NCI-H524 treated with DMSO at 0.1 percent for 48 hours (cell line): ENCODE measurements at regions not wholly inside any gene's neighbourhood (a gene's known extent, or its start where the extent isn't known, plus 50 kb on each side); places are given as distances from the start of the nearest gene placed in this dataset.
"Not testable (repeated sequence)": the region's sequence is repeated elsewhere in the genome, so short reads cannot be mapped to it uniquely, and the experiment has no call there.

Experiments
- DNase-seq: peaks from one replicate; lab custom pipeline; 2025; lab: John Stamatoyannopoulos, UW

DNA sequence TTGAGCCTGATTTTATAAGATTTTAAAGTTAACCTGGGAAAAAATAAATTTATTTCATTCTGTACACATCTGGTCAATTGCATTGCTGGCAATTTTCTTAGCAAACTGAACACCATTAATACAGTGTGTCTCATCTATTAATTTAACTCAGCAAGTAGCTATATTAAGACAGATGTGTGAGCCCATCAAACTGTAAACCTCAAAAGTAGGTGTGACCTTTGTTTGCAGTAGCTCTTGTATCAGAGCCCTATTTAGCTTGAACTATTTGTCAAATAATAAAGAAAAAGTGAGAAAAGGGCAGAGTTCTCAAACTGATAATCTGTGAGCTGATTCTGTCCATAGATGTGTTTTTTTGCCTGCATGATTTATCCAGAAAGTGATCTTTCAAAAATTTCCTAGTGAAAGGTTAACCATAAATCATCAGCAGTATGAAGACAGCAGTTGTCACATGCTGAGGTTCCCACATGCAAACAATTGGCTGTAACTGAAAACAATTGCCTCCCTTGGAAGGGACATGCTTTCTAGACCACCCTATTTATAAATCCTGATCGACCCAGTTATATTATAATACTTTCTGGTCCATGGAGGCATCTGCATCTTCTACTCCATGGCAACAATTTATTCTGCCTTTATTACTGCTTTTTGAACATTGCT, 646.5 kb downstream of the NSUN3 start:
- DNase-seq = no peak

DNA sequence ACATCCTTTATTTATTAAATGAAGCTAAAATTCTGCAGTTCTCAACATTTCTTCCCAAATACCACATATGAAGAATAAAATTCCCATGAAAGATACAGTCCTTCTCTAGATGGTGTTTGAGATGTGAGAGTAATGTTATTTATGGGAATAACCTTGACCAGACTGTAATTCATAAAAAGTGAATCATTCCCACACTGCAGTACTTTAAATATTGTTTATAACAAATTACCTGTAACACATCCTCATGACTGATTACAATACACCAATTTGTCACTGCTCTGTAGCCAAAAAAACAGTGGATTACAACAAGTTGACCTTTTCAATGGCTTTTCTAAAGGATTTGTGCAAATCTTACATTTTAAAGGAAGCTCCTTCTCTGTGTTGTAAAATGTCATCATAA, 651.3 kb downstream of the NSUN3 start:
- DNase-seq = no peak

DNA sequence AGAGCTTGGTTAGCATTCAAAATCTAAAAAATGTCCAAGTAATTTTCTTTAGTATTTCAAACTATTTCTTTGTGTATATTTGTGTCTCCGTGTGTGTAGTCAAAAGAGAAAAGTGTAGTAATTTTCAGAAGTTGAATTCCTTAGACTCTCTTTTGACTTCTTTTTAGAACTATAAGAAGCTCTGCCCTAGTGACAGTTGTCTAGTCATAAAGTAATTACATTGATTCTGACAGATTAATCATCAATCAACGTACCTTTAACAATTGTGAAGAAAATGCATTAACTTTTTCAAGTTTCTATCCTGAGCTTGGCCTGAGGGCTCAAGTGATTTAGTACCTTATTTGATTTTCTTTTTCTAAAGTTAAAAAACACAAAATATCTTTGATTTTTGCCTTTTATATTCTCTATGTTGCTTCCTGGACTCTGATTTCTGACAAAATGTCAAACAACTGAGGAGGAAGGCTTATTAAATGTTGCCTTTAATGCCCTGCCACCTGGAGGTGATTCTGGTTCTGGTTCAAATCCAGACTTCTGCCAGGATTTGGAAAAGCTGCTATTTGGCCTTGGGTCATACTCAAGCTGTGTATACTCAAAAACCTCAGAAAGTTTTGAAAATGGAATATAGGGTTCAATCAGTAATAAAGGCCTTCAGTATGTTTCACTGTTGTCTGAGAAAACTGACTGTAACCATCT, 653.6 kb downstream of the NSUN3 start:
- no peak for DNase-seq

DNA sequence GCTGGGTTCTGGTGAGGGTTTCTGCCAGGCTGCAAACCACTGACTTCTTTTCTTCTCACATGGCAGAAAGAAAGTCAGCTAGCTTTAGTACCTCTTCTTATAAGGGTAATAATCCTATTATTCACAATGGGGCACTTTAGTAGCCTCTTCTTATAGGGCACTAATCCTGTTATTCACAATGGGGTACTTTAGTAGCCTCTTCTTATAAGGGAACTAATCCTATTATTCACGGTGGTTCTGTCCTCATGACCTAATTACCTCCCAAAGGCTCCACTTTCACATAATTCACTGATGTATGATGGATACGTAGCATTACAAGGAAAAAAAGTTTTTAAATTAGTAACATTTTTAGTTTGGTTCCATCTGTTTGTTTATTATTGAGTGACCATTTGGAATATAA, 671.3 kb downstream of the NSUN3 start:
- peak; percentile 97 for DNase-seq

DNA sequence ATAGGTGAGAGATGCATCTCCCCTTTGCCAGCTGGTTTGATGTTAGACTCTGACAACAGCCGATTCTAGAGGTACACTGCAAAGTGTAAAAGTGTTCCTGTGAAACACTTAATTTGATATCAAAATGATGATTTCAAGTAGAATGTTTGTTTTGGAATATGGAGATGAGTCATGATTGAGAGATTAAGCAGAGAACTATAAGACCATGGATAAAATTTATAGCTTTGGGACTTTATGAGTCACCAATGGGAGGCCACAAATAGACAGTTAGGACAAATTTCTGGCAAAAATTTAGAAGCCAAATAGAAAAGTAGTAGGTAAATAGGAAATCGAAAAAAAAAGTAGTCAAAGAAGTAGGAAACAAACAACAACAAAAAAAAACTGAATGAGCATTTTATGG, 672.5 kb downstream of the NSUN3 start:
- no peak for DNase-seq

DNA sequence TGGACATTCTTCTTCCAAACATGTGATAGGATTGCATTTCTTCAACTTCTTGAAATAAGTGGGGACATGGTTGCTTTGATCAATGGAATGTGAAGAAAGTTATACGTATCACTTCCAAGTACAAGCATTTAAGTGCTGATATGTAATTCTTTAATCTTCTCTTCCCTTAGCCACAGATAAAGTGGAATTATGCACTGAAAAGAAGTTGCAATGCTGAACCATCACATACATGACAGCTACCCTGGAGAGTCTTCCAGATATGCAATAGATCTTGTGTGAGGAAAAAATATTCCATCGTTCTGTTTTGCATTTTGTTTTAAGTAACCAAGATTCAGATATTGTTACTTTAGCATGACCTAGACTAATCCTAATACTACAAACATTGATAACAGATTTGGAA, 674.3 kb downstream of the NSUN3 start:
- no peak for DNase-seq

DNA sequence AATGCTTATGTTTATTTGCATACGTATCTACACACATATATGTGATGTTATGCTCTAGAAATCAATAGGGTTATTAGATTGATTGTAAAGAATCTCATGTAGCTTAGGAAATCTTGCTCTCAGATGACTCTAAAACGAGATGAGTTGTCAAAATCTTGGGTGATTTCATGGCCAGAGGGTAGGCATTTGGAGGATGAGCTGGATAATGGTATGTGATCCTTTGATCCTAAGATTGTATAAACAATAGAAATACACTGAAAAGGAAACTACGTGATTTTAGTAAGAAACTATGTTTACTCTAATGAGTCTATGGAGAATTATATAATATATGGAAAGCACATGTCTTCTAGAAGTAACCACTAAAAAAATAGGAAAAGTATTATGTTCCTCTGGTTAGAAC, 676.6 kb downstream of the NSUN3 start:
- no peak for DNase-seq

DNA sequence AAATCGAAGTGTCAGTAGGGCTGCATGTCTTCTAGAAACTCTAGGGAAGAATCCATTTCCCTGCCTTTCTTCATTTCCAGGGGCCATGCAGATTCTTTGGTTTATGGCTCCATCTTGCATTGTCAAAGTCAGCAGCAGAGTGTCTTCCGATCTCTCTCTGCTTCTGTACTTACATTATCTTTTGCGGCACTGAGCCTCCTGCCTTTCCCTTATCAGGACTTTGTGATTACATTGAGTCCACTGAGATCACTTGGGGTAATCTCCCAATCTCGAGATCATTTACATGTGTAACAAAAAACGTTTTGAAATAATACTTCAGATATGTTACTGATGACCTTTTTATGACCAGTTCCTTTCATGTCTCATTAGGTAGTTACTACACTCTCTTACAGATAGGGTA, 695.9 kb downstream of the NSUN3 start:
- DNase-seq = no peak

DNA sequence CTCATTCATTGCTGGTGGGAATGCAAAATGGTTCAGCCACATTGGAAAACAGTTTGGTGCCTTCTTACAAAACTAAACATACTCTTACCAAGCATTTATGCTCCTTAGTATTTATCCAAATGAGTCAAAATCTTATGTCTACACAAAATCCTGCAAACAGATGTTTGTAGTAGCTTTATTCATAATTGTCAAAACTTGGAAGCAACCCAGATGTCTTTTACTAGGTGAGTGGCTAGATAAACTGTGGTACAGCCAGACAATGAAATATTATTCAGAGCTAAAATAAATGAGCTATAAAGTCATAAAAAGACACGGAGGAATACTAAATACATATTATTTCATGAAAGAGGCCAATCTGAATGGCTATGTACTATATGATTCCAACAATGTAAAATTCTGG, 709.5 kb downstream of the NSUN3 start:
- DNase-seq = no peak

DNA sequence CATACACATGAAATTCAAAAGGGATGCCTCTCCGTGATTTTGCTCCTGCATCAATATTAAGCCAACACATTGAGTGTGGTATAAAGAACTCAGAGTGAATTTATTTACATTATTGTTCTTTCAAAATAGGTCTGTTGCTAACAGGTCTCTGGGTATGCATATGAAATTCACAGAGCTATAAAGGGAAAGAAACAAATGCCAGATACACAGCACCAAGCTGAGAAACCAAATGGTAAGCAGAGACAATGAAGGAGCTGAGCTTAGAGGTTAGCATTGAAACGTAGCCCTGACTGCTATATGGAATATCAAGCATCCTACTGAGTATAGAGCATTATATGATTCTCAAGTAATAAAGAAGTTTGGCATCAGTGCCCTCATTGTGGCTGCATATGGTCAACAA, 712.9 kb downstream of the NSUN3 start:
- DNase-seq = no peak

DNA sequence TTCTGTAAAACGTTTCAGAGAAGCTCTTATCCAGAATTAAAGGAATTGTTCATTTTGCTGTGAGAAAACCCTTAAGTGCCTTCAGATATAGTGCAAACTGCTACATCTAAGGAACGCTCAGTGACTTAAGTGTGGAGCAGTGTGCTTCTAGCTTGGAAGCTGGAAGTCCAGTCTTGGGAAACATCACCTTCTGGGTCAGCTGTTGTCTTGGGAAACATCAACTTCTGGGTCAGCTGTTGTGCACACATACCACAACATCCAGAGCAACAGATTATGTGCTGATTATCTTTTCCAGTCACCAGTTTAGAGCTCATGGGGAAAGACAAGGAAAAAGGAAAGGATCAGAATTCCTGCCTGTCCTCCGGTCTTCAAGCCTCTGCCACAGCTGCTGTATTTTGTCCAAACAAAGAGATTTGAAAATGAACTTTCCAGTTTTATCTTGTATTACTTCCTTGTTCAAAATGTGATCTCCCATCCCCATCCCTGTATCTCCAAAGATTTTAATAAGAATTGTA, 713.6 kb downstream of the NSUN3 start:
- DNase-seq = no peak

DNA sequence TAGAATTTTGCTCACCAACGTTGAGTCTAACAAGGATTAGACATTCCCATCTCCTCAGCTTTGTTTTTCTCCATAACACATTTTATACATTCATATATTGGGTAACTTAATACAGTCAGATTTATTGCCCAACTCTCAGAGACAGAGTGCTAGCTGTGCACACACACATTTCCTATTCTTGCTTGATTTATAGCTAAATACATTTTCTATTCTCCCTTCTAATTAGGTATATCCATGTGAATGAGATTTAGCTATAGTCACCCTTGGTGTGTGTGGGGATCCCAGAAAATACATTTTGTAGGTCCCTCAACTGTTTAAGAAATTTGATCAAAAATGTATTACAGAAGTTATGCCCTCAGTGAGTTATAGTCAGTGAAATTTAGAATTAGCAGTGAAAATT, 715.4 kb downstream of the NSUN3 start:
- no peak for DNase-seq

DNA sequence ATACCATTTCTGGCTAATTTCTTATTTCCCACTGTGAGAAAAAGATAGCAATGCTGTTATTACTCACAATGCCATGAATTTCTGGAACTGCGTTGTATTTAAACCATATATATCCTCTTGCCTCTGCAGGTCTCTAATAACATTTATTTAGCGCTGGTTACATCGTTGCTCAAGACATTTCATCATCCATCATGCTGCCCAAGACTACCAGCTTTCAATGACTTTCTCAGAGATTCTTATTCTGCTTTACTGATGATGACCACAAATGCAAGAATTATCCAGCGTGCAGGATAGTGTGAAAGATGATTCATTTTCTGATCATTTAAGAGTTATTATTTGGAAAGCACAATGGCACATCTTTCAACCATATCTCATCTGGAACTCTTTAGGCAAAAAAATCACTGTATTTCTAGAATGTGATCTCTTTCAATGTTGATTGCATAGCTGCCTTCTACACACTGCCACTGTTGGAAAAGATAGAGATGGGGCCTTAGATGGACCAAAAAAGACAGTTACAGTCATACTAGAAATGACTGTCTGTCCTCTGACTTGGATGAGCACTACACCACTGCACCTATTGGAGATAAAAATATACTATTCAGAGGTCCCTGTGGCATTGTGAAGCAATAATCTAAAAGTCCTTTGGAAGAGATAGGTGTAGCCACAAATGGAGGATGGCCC, 716.1 kb downstream of the NSUN3 start:
- DNase-seq = no peak

DNA sequence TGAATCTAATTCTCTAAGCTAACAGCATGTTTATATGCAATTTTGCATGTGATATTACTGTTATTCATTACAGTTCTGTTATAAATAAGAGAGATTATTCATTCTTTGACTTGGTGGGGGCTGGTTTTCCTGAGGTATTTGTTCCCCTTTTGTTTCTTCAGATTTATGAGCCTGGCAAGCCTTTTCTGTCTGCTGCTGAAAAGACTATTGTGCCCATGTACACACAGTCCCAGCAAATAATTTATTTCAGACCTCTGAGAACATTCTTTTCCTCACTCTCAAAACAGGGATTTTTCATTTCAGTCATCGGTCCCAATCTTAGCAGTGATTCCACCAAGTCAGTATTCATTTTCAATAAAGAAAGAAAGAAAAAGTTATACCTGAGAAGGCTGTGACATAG, 716.8 kb downstream of the NSUN3 start:
- DNase-seq = no peak

DNA sequence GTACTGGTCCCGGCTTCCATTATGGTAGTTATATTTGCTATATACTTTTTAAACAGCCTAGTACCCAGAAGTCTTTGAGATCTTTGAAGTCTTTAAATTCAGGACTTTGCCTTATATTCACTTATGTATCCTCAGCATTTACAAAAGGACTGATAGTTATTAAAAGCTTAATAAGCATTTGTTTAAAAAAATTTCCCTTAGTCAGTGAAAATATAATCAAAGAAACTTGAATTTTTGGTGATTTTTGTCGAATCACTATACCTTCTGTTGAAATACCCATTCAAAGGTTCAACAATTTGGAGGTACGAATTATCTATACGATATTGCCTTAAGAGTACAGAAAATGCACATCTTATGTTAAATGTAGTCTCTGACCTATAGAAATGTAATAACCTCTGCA, 721.4 kb downstream of the NSUN3 start:
- DNase-seq = no peak

DNA sequence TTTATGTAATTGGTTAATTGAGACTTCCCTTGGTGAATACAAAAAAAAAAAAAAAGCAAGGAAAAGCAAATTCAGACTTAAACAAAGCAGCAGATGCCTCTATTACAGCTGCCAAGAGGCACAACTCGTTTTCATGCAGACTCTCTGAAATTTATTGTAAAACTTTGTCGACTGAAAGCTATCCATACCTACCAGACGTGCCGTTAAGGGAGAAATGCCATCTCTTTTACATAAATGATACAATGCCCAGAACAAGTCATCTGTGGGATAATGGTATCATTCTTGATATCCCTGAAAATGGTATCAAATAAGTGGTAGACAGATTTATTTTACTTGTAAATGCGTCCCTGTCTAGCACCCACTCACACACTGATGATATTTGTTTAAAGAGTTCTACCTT, 724.2 kb downstream of the NSUN3 start:
- DNase-seq = no peak

DNA sequence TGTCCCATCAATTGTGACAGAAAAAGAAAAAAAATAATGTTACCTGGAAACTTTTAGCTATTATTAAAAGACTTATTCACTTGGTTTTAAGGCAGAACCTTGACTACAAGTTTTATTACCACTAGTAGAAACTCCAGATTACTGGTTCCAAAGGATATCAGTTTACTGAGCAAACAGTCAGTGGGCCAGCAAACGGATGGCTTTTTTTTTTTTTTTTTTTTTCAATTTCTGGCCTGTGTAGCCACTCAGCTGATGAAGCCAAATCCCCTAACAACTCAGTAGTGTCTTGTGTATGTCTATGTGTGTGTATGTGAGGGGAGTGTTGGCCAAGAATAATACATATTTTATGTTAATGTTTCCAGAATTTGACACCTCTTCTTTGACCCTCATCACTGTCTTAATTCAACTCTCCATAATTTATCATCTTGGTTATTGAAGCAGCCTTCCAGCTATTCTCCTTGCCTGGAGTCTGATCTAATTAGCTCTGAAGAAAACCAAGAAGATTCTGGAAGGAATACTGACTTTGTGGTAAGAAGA, 724.9 kb downstream of the NSUN3 start:
- no peak for DNase-seq

DNA sequence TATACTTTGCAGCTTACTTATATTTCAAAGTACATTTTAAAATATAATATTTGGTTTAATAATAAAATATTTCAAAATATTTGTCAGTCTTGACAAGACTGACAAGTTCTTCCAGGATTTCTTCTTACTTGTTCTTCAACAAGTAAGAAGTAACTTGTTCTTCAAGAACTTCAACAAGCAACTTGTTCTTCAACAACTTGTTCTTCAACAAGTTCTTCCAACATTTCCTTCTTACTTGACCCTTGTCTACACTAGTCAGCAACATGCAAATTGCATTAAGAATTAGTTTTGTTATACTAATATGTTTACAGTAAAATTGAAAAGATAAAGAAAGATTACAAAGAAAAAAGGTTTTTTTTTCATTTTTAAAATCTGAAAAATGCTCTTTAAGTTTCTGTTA, 731.7 kb downstream of the NSUN3 start:
- no peak for DNase-seq

DNA sequence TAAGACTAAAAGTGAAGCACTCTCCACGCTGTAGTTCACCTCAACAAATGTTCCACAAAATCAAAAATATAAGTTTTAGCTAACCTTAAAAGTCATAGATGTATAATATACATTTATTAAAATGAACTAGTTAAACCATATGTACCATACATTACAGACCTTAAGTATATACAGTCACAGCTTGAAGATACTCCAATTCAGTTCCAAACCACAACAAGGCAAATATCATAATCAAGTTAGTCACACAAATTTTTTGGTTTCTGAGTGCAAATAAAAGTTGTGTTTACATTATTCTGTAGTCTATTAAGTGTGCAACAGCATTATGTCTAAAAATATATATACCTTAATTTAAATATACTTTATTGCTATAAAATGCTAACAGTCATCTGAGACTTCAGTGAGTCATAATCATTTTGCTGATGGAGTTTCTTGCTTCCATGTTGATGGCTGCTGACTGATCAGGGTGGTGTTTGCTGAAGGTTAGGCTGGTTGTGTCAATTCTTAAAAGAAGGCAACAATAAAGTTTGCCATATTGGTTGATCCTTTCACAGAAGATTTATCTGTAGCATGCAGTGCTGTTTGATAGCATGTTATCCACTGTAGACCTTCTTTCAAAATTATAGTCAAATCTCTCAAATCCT, 736.7 kb downstream of the NSUN3 start:
- DNase-seq = no peak

DNA sequence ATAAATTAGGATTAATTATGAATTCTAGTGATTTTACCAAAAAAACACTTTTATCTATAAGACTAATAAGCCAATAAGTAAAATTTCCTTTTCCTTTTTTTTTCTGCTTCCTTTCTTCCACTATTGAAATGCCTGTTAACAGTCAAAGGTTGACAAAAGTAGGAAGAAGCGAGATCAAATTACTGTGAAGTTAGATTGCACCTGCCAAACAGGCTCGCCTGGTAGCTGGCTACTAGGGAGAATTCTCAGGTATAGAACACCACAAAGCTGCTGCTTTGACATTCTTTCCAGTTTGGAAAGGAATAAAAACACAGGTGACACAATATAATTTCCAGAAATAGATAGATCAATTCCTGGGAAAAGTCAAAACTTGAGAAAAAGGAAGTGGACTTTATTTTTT, 749.0 kb downstream of the NSUN3 start:
- DNase-seq = no peak

DNA sequence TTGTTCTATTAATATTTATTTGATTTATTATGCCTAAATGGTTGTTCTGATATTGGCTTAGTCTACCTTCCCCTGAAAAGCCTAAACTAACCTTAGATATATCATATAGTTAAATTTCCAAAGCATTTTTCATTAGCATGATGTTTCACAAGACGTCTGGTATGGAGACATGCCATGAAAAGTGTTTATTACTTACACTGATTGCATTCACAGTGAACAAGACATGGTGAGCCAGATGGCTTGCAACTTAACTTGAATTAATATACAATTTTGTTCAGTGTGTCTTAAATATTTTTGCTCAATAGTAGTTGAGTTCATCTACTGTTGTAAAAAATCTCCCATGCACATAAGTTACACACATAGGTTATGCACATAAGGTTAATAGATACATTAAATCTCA, 758.4 kb downstream of the NSUN3 start:
- no peak for DNase-seq

DNA sequence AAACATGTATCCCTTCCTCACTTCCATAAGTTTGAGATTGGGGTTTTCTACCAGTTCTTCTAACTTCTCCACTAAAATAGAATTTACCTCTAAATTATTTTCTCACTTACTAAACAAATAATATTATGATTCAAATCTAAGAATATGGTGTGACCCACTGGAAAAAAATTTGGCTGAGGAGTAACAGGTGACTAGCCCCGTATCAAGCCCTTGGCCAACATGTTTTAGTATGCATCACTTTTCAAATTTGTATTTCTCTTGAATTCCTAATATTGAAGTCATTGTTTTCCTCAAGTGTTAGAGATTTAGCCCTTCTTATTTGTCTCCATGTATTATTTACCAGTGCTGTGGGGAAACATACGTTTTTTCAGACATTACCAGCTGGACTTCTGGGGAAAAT, 759.4 kb downstream of the NSUN3 start:
- no peak for DNase-seq

DNA sequence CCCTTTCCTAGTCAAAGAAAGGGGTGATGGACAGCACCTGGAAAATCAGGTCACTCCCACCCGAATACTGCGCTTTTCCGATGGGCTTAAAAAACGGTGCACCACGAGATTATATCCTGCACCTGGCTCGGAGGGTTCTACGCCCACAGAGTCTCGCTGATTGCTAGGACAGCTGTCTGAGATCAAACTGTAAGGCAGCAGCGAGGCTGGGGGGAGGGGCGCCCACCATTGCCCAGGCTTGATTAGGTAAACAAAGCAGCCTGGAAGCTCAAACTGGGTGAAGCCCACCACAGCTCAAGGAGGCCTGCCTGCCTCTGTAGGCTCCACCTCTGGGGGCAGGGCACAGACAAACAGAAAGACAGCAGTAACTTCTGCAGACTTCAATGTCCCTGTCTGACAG, 783.4 kb downstream of the NSUN3 start:
- DNase-seq = not testable (repeated sequence)
